Calu3 (cell line): ENCODE measurements at regions not wholly inside any gene's neighbourhood (a gene's known extent, or its start where the extent isn't known, plus 50 kb on each side); places are given as distances from the start of the nearest gene placed in this dataset.

Source experiments
- BruUV-seq: library from RNA; stranded (reverse); fragments of 400-500 nt; replicated peaks from 2 replicates; lab custom pipeline; 2021; lab: Mats Ljungman, UMichigan
- CTCF ChIA-PET: fragments of 300-600 bp; sonication (Branson Sonifier 250); formaldehyde crosslinking; loops from one replicate; lab custom pipeline; 2022; ENCODE audit warnings: antibody characterized with exemption; lab: Charles Lee
- DNase-seq: peaks from one replicate; pipeline ENCODE4 v3.0.0; 2022
- H3K27ac Mint-ChIP-seq: one replicate; pipeline ENCODE4 v1.8.0; 2022; ENCODE audit warnings: mixed read lengths; ENCODE audit not compliant: unreplicated experiment
- H3K27me3 Mint-ChIP-seq: one replicate; pipeline ENCODE4 v1.8.0; 2022; ENCODE audit warnings: mixed read lengths; ENCODE audit not compliant: unreplicated experiment
- H3K36me3 Mint-ChIP-seq: one replicate; pipeline ENCODE4 v1.8.0; 2022; ENCODE audit warnings: mild to moderate bottlenecking, moderate library complexity, mixed read lengths; ENCODE audit not compliant: insufficient read depth, unreplicated experiment
- H3K4me1 Mint-ChIP-seq: one replicate; pipeline ENCODE4 v1.8.0; 2022; ENCODE audit warnings: mild to moderate bottlenecking, low read depth, mixed read lengths; ENCODE audit not compliant: unreplicated experiment
- H3K4me3 Mint-ChIP-seq: one replicate; pipeline ENCODE4 v1.8.0; 2022; ENCODE audit warnings: mild to moderate bottlenecking, low read depth, moderate library complexity, mixed read lengths; ENCODE audit not compliant: unreplicated experiment
- H3K9me3 Mint-ChIP-seq: one replicate; pipeline ENCODE4 v1.8.0; 2022; ENCODE audit warnings: low read depth, mixed read lengths; ENCODE audit not compliant: unreplicated experiment
- intact Hi-C: fragments of 100-400 bp; cut with micrococcal nuclease; formaldehyde crosslinking; loops from one replicate; pipeline ENCODE4 v1.10.0; 2022; ENCODE audit not compliant: unreplicated experiment
- TF ChIP-seq, protein P1 (sequence below): fragments of 200-600 bp; IDR thresholded peaks from one replicate; pipeline ENCODE4 v1.8.0; 2022; ENCODE audit warnings: antibody characterized with exemption; ENCODE audit not compliant: unreplicated experiment

DNA sequence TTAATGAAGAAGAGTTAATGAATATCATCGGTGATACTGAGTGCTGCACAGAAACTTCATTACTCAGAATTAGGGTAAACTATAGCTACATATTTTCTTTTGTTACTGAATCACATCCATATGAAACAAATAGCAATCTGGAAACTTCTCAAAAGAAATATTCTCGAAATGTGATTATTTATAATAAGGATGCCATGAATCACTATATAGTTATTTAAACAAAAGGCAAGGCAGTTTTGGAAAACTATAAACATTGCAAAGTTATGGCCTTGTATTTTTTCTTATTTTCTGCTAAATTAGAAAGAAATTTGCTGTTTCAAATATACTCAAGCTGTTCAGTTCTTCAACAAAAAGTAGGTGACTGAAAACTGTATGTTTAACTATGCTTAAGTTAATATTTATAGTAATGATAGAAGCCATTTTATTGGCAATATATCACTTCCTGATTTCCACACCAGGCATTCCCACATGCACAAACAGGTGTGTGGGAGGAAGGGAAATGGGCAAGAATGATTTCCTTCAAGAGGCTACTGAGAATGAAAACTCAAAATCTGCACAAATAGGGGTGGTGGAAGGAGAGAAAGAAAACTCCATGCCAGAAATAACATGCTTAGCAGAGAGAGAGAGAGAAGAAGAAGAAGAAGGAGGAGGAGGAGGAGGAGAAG, 74.5 kb upstream of the FRY start:
- Mint-ChIP-seq H3K27me3 (no peaks in the 10 kb centered on the region), H3K27ac (no peak overlapping the region), H3K4me1 (no peaks in the 10 kb centered on the region), H3K36me3 (no peaks in the 10 kb centered on the region), H3K9me3 (no peaks in the 10 kb centered on the region), H3K4me3 (no peak overlapping the region)
- BruUV-seq, result no TSS peak
- DNase-seq, result no peak
- TF ChIP-seq, protein P1, sequence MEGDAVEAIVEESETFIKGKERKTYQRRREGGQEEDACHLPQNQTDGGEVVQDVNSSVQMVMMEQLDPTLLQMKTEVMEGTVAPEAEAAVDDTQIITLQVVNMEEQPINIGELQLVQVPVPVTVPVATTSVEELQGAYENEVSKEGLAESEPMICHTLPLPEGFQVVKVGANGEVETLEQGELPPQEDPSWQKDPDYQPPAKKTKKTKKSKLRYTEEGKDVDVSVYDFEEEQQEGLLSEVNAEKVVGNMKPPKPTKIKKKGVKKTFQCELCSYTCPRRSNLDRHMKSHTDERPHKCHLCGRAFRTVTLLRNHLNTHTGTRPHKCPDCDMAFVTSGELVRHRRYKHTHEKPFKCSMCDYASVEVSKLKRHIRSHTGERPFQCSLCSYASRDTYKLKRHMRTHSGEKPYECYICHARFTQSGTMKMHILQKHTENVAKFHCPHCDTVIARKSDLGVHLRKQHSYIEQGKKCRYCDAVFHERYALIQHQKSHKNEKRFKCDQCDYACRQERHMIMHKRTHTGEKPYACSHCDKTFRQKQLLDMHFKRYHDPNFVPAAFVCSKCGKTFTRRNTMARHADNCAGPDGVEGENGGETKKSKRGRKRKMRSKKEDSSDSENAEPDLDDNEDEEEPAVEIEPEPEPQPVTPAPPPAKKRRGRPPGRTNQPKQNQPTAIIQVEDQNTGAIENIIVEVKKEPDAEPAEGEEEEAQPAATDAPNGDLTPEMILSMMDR, result no peak
- CTCF ChIA-PET, result no interaction called here
- intact Hi-C loops, result no loop called here

DNA sequence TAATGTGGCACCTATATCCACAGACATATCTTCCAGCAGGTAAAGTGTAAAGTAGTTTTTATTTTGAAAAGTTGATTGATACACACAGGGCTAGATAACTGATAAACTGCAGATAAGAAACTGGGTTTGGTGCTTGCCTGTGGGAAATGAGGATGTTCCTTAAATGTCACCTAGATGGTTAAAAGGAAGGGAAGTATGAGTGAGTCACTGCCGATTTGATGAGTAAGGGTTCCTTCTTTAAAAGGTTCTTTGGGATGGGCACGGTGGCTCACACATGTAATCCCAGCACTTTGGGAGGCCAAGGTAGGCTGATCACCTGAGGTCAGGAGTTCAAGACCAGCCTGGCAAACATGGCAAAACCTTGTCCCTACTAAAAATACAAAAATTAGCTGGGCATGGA, 73.8 kb upstream of the FRY start:
- TF ChIP-seq, protein P1, result no peak
- Mint-ChIP-seq H3K36me3 (no peaks in the 10 kb centered on the region), H3K4me3 (no peak overlapping the region), H3K9me3 (no peaks in the 10 kb centered on the region), H3K27me3 (no peaks in the 10 kb centered on the region), H3K27ac (no peak overlapping the region), H3K4me1 (peaks cover 2% of the 10 kb centered on the region)
- intact Hi-C loops, result no loop called here
- CTCF ChIA-PET, result interaction anchor here (0.5 kb wide), 1 partner anchor 1180 kb away, joined by 3 read pairs; no protein-coding TSS in a partner anchor
- no peak for DNase-seq
- no TSS peak for BruUV-seq

DNA sequence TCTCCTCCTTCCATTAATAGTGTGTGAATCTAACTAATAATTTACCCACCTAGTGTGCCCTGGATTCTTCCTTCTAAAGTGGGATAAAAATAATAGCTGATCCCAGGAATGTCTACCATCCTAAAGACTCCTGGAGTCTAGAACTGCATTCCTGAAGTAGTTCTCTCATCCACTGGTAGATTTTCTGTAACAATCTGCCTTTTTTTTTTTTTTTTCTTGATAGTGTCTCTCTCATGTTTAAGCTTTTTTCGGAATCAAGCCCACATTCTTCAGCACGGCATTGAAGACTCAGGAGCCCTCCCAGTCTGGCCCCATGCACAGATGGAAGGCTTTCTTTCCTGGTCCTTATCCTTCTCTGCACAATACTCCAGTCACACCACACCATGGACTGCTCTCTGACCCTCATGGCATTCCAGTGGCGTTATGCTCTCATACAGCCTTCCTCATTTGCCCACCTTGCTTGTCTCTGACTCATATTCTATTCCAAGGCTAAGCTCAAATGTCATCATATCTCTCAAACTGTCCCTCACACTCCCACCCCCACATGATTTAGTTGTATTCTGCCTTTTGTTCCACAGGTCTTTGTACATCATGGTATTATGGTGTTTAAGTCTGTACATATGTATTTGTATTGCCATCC, 68.7 kb upstream of the FRY start:
- no peaks in the 10 kb centered on the region for H3K27me3 Mint-ChIP-seq
- no TSS peak for BruUV-seq
- intact Hi-C loops, result no loop called here
- TF ChIP-seq, protein P1, result no peak
- DNase-seq, result no peak
- no peak overlapping the region for H3K4me3 Mint-ChIP-seq
- no peak overlapping the region for H3K27ac Mint-ChIP-seq
- H3K9me3 Mint-ChIP-seq, result no peaks in the 10 kb centered on the region
- CTCF ChIA-PET, result interaction anchor here (0.7 kb wide), 1 partner anchor 470 kb away, joined by 5 read pairs; no protein-coding TSS in a partner anchor
- no peaks in the 10 kb centered on the region for H3K36me3 Mint-ChIP-seq
- H3K4me1 Mint-ChIP-seq, result peaks cover 35% of the 10 kb centered on the region

DNA sequence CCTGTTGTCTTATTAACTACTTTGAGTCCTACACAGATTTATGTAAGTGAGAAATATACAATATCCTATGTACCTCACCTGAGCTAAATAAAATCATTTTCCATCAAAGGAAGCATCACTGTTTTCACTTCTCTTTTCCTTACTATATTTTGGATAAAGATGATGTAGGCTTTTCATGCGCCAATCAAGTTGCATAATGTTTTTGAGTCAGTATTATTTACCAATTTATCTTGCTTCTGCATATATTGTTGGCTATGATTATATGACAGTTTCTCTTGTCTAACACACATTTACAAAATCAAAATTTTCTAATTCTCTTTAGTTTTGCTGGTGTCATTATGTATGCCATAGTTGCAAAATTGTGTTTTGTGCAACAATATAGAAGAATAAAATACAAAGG, 67.9 kb upstream of the FRY start:
- Mint-ChIP-seq H3K36me3 (no peaks in the 10 kb centered on the region), H3K27me3 (no peaks in the 10 kb centered on the region), H3K9me3 (no peaks in the 10 kb centered on the region), H3K4me1 (peaks cover 43% of the 10 kb centered on the region), H3K27ac (no peak overlapping the region), H3K4me3 (no peak overlapping the region)
- intact Hi-C loops, result no loop called here
- no TSS peak for BruUV-seq
- TF ChIP-seq, protein P1, result no peak
- no peak for DNase-seq
- CTCF ChIA-PET, result no interaction called here
